ENCODE measurements at regions not wholly inside any gene's neighbourhood (a gene's known extent, or its start where the extent isn't known, plus 50 kb on each side); places are given as distances from the start of the nearest gene placed in this dataset.

DNA sequence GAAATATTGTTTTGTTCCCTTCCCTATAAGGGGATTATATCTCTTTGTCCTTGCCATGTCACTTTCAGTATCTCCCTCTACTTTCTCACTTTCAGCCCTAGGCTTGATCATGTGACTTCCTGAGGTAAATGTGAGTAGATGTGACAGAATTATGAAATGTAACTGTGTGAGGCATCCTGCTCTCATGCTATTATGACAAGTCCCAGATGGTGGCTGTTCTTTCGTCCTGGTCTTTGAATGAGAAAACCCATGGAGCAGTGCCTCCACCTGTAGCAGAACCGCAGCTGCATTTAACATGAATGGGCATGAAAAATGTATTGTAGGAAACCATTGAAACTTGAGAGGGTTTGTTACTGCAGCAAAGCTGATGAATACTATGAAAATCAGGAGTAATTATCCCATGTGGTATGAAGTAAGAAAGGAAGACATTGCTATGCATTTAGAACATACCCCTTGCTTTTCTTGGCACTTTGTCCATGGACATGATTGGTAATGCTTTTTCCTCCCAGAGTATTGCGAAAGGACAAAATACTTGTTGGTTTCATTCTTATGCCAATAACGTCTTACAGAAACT, 202.2 kb upstream of the GPRIN3 start:
- DNase-seq = no peak
- no peaks in the 10 kb centered on the region for H3K9me3 ChIP-seq
- no peaks in the 10 kb centered on the region for H3K4me1 ChIP-seq
- WGBS, 3 donors = 57 to 78% (median 73%) methylated on average over 4 of the region's 4 CpGs
- intact Hi-C loops (cut with DNase I) = no loop called here
- no peak overlapping the region for H3K4me3 ChIP-seq
- no peaks in the 10 kb centered on the region for H3K27me3 ChIP-seq (ENCODE audit: insufficient read depth in 3 of 3, low read length in 2 of 3)
- no peak for ATAC-seq
- no peaks in the 10 kb centered on the region for H3K36me3 ChIP-seq (ENCODE audit: insufficient read depth in 1 of 2, low read depth in 1 of 2)
- TF ChIP-seq, protein P1, sequence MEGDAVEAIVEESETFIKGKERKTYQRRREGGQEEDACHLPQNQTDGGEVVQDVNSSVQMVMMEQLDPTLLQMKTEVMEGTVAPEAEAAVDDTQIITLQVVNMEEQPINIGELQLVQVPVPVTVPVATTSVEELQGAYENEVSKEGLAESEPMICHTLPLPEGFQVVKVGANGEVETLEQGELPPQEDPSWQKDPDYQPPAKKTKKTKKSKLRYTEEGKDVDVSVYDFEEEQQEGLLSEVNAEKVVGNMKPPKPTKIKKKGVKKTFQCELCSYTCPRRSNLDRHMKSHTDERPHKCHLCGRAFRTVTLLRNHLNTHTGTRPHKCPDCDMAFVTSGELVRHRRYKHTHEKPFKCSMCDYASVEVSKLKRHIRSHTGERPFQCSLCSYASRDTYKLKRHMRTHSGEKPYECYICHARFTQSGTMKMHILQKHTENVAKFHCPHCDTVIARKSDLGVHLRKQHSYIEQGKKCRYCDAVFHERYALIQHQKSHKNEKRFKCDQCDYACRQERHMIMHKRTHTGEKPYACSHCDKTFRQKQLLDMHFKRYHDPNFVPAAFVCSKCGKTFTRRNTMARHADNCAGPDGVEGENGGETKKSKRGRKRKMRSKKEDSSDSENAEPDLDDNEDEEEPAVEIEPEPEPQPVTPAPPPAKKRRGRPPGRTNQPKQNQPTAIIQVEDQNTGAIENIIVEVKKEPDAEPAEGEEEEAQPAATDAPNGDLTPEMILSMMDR (IDR thresholded peaks at IDR 0.05) = no peak
- no peak overlapping the region for H3K27ac ChIP-seq

DNA sequence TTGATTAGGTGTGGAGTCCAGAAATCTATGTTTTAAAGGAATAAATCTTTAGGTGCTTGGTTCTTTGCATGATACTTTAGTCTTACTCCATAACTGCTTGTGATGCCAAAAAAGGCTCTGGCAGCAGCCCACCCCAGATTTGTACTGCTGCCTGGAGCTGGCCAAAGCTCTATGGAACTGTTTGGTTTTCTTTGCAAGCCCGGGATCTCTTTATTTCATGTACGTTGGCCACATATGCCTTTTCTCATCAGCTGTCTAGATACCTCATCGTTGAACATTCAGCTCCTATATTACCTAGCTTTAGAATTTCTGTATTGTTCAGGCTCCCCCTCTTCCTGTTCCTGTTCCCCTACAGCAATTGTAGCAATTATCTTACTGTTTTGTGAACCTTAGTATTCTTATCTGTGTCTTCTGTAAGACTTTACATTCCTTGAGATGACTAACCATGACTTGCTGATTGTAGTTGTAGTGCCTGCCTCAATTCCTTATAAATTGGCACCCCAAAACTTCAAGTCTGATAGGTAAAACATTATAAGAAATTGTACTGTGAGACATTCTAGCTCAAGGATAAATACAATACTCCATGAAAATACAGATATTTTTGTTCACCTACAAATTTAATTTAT, 199.4 kb upstream of the GPRIN3 start:
- no peaks in the 10 kb centered on the region for H3K27me3 ChIP-seq (ENCODE audit: insufficient read depth in 3 of 3, low read length in 2 of 3)
- 42 to 55% (median 52%) methylated on average over 3 of the region's 3 CpGs for WGBS, 3 donors
- TF ChIP-seq, protein P1 (IDR thresholded peaks at IDR 0.05) = no peak
- DNase-seq (no peak), ATAC-seq (no peak)
- H3K4me1 ChIP-seq = no peaks in the 10 kb centered on the region
- no peak overlapping the region for H3K27ac ChIP-seq
- no peak overlapping the region for H3K4me3 ChIP-seq
- intact Hi-C loops (cut with DNase I) = no loop called here
- no peaks in the 10 kb centered on the region for H3K9me3 ChIP-seq
- no peaks in the 10 kb centered on the region for H3K36me3 ChIP-seq (ENCODE audit: insufficient read depth in 1 of 2, low read depth in 1 of 2)

DNA sequence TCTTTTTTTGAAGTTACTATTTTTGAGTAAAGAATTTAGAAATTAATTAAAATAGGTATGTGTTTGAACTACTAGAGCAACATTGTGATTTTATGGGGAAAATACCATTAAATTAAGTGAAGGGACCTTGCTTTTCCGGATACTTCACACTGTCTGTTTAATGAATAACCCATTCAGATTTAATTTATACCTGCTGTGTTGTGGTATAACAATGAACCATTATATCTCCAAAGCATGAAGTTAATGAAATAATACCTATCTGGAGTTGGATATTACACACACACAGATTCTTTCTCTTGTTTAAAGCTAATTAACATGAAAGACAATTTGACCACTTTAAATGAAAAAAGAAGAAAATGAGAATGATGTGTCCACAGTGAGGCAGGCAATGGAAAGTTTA, 195.0 kb upstream of the GPRIN3 start:
- no peak overlapping the region for H3K27ac ChIP-seq
- no peaks in the 10 kb centered on the region for H3K4me1 ChIP-seq
- H3K9me3 ChIP-seq = no peaks in the 10 kb centered on the region
- H3K27me3 ChIP-seq (ENCODE audit: insufficient read depth in 3 of 3, low read length in 2 of 3) = no peaks in the 10 kb centered on the region
- H3K36me3 ChIP-seq (ENCODE audit: insufficient read depth in 1 of 2, low read depth in 1 of 2) = no peaks in the 10 kb centered on the region
- TF ChIP-seq, protein P1 (IDR thresholded peaks at IDR 0.05) = no peak
- H3K4me3 ChIP-seq = no peak overlapping the region
- DNase-seq (no peak), ATAC-seq (no peak)
- intact Hi-C loops (cut with DNase I) = no loop called here
- WGBS, 3 donors = 76 to 88% (median 83%) methylated on average over 1 of the region's 1 CpG

DNA sequence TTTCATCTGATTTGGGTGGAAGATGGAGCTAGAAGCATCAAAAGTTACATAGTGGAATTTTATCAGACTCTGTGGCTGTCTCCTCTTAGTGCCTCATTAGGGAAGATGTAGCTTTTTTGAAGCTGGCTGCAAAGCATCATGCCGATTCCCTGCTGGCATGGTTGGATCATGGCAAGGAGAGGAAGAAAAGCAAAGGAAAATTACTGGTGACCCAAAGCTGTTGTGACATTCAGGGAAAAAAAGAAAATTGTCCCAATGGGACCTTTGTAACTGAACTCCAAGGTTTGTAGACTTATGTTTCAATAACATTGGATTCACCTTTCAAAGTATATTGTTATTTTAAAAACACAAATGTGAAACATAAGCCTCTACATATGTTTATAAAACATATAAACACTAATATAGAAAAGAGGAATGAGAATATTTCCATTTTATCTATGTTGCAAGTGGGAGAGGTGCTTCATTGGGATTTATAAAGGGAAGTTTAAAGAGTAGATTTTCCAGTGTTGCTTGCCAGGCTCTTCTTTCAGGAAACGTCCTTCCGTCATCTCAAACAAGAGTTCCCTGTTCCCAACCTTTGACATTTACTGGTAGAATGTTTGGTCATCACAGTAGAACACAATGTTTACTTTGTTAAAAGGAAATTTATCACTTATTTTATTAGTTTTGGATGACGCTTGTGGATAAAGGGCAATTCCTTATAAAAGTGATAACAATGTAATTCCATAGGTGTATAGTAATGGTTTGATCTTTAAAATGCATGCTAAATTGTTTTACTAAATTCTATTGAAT, 190.1 kb upstream of the GPRIN3 start:
- 64 to 66% (median 65%) methylated on average over 4 of the region's 4 CpGs for WGBS, 3 donors
- no peaks in the 10 kb centered on the region for H3K27me3 ChIP-seq (ENCODE audit: insufficient read depth in 3 of 3, low read length in 2 of 3)
- ATAC-seq (no peak), DNase-seq (no peak)
- no peaks in the 10 kb centered on the region for H3K4me1 ChIP-seq
- H3K9me3 ChIP-seq = no peaks in the 10 kb centered on the region
- TF ChIP-seq, protein P1 (IDR thresholded peaks at IDR 0.05) = no peak
- intact Hi-C loops (cut with DNase I) = no loop called here
- H3K27ac ChIP-seq = no peak overlapping the region
- no peak overlapping the region for H3K4me3 ChIP-seq
- no peaks in the 10 kb centered on the region for H3K36me3 ChIP-seq (ENCODE audit: insufficient read depth in 1 of 2, low read depth in 1 of 2)
